ENCODE measurements at regions not wholly inside any gene's neighbourhood (a gene's known extent, or its start where the extent isn't known, plus 50 kb on each side); places are given as distances from the start of the nearest gene placed in this dataset.

DNA sequence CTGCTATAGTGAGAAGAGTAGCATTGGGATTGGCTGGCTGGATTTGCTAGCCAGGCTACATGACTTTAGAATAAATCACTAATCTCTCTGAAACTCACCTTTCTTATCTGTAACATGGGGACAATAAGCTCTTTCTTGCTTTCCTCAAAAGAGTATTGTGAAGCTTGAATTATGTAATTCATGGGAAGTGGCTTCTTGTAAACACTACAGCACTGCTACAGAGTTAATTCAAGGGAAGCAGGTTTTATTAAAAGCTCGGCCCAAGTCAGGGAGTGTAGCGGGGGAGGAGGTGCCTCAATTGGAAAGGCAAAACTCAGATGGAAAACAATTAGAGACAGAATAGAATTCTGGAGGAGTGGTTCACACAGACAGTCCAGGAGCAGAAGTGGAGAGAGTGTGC is 100.9 kb upstream of the CELF4 start:
- TF ChIP-seq, protein P1, sequence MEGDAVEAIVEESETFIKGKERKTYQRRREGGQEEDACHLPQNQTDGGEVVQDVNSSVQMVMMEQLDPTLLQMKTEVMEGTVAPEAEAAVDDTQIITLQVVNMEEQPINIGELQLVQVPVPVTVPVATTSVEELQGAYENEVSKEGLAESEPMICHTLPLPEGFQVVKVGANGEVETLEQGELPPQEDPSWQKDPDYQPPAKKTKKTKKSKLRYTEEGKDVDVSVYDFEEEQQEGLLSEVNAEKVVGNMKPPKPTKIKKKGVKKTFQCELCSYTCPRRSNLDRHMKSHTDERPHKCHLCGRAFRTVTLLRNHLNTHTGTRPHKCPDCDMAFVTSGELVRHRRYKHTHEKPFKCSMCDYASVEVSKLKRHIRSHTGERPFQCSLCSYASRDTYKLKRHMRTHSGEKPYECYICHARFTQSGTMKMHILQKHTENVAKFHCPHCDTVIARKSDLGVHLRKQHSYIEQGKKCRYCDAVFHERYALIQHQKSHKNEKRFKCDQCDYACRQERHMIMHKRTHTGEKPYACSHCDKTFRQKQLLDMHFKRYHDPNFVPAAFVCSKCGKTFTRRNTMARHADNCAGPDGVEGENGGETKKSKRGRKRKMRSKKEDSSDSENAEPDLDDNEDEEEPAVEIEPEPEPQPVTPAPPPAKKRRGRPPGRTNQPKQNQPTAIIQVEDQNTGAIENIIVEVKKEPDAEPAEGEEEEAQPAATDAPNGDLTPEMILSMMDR (IDR thresholded peaks at IDR 0.05) = no peak
- TF ChIP-seq POLR2AphosphoS5 (IDR thresholded peaks at IDR 0.05) (no peak), POLR2A (IDR thresholded peaks at IDR 0.05) (no peak)
